Fibroblast of skin of left biceps (primary cell): ENCODE measurements at regions not wholly inside any gene's neighbourhood (a gene's known extent, or its start where the extent isn't known, plus 50 kb on each side); places are given as distances from the start of the nearest gene placed in this dataset.
"Not testable (repeated sequence)": the region's sequence is repeated elsewhere in the genome, so short reads cannot be mapped to it uniquely, and the experiment has no call there.

Experiments
- DNase-seq, 2 experiments: peaks; one replicate each; pipeline ENCODE4 v3.0.0-alpha.2; 2013; ENCODE audit warnings: low read depth in 2 of 2

- DNase-seq, result peak in 1 of 2 experiments; percentile 14
These were observed 54.1 kb upstream of the USP14 start for GRCh38 chr18:104264-104663.

GRCh38 chr18:105161-106053, 53.0 kb upstream of the USP14 start:
- DNase-seq, result peak in 1 of 2 experiments; percentile 4

- DNase-seq, result not testable (repeated sequence)
These were observed 52.1 kb upstream of the USP14 start for GRCh38 chr18:106054-106851.

GRCh38 chr18:106868-107384, 51.4 kb upstream of the USP14 start:
- DNase-seq, result not testable (repeated sequence)

GRCh38 chr18:107464-107863, 50.9 kb upstream of the USP14 start:
- DNase-seq, result not testable (repeated sequence)

GRCh38 chr18:107947-108664, 50.3 kb upstream of the USP14 start:
- not testable (repeated sequence) for DNase-seq
